C1 segment of cervical spinal cord (tissue), 14 donors: ENCODE measurements at regions not wholly inside any gene's neighbourhood (a gene's known extent, or its start where the extent isn't known, plus 50 kb on each side); places are given as distances from the start of the nearest gene placed in this dataset.

Experiments
- DNase-seq, 14 donors: peaks; one replicate each; lab custom pipeline; 2025; lab: John Stamatoyannopoulos, UW

DNA sequence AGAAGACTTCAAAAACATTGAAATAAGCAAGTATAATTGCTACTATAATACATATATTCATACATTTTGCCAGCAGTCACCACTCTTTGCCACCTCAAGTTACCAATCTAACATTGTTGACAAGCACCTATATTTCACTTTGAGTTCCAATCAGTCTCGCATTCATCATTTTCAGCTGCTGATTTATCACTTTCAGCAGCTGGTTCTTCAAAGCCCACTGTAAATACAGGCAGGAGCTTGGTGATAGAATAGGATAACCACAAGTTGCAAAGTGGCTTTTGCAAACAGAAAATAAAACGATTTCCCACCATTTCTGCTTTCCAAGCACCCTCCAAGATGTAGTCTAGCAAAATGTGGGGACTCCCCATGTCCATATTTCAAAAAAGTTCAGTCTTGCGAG lies 114.2 kb upstream of the ITGA1 start:
- DNase-seq: no peak

DNA sequence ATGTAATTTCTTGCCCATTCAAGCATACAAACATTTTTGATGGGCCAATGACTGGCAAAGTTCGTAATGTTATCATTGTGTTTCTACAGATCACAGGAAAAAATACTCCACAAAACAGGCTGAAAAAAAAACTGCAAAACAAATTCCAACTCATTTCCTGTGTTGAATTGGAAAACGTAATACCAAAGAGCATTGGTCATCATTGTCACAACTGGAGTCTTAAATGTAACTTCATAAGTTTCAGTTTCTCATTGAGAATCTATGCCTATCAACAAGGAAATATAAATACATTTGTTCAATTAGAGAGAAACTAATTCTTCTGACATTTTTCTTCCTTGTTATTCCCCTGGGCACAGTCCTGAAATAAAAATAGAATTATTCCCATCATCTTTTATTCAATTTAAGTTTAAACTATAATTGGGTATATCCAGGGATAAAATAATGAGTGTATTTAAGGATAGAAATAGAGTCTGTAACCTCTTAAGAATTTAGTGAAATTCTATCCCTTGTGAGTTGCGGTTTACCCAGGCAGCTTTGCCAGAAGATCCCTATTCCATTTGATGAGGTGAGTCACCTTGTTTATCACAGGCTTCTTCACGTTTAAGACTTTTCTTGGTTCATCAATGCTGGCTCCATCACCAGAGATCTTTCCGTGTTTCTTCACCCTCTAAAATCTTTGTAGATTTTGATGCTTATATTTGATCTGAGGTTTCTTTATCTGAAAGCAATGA lies 112.7 kb upstream of the ITGA1 start:
- no peak for DNase-seq

GRCh38 chr5:52682492-52682891 lies 105.2 kb upstream of the ITGA1 start:
- DNase-seq: no peak

- DNase-seq: no peak
Measured at GRCh38 chr5:52684051-52684450, 103.7 kb upstream of the ITGA1 start.

DNA sequence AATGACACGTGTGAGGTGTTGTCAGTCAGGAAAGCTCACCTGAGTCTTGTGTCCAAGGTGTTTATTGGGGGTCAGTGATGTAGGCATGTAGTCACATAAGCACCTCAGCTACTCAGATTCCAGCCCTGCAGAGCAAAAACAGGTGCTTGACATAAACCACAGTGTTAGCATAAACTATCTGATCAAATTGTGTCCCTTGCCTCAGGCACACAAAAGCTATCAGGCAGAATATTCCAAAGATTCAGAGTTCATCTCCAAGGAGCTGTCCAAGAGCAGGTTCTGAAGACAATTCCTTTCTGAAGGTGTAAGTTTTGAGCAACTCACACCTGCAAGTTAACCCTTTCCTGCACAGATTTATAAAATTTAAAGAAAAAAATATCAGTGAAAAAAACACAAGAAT lies 102.2 kb upstream of the ITGA1 start:
- no peak for DNase-seq

DNA sequence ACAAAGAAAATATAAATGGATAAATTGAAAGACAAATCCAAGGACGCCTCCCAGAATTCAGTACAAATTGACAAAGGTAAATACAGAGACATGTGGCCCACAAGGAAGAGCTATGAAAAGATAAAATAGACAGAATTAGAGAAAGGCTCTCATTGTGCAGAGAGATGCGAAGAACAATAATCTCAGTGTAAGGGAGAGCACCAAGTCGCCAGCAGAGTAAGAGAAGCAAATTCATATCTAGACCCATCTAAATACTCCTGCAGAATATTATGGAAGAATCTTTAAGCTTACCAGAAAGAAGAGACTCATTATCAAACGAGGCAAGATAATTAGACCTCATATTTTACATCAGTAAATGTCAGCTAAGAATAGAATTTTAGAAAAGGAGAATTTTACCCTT lies 101.7 kb upstream of the ITGA1 start:
- DNase-seq: no peak

- DNase-seq: no peak
Measured at GRCh38 chr5:52690236-52690768, 97.4 kb upstream of the ITGA1 start.

GRCh38 chr5:52692039-52692438 lies 95.7 kb upstream of the ITGA1 start:
- no peak for DNase-seq

- DNase-seq: no peak
Measured at GRCh38 chr5:52692606-52693005, 95.1 kb upstream of the ITGA1 start.

DNA sequence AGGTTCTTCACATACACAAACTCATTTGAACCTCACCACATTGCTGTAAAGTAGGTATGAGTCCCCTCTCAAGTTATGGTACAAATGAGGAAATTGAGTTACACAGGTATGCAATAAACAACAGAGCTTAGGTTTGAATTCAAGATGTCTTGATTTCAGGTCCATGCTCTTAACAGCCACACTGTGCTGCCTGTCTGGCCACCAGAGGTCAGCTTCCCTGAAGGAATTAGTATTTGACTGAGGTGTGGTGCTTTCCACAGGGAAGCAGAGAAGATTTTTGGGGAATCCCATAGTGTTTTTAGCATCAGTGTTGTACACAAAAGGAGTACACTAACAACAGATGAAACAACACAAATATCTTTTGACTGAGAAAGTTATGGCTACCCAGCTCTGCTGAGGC lies 94.4 kb upstream of the ITGA1 start:
- DNase-seq: no peak

- DNase-seq: no peak
Measured at GRCh38 chr5:52693836-52694235, 93.9 kb upstream of the ITGA1 start.

GRCh38 chr5:52694648-52695047 lies 93.1 kb upstream of the ITGA1 start:
- DNase-seq: no peak

DNA sequence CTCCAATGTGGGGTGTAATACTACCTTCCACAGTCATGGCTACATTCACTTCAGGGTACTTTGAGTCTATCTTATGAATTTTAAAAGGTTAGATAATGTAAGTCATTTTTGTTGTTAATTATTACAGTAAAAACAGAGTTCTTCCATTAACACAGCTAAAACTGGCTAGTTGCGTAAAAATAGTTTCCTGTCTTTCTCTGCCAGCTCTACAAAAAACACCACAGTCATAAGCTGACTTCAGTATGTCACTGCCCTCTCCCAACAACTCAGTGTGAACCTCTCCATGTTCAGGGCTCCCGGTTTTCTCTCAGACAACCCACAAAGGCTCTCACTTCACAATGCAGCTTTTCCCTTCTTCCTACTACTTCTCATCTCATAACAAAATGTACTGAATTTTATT lies 84.8 kb upstream of the ITGA1 start:
- no peak for DNase-seq

DNA sequence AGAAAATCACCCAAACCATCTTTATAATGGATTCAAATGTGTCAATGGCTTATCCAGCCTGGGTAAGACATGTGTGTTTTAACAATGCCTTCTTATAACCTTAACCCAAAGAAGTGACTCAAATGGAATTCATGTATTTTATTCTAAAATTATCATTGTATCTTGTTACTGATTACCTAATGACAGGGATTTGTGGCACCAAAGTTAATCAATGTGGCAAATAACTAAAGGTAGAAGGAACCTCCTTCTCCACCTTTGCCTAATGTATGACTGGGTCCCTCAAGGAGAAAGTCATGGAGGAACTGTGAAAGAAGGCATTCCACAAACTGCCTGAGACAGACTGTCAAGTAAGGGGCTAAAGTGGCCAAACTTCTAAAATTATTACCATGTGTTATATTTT lies 84.4 kb upstream of the ITGA1 start:
- no peak for DNase-seq

DNA sequence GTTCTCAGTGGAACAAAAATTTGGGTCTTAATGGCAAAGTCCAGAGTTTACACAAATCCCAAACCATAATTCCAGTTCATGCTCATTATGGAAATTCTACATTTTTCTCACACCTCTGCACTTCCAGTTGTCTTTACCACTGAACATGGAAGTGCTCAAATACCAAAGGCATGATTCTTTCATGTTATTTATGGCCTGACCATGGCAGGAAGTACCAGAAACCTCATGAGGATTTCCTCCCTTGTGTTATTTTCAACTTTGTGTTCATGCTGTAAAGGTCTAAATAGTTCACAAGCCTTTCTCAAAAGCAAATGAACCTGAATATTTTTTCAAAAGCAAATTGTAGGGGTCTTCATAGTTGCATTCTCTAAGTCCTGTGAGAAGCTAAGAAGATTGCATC lies 82.0 kb upstream of the ITGA1 start:
- no peak for DNase-seq

DNA sequence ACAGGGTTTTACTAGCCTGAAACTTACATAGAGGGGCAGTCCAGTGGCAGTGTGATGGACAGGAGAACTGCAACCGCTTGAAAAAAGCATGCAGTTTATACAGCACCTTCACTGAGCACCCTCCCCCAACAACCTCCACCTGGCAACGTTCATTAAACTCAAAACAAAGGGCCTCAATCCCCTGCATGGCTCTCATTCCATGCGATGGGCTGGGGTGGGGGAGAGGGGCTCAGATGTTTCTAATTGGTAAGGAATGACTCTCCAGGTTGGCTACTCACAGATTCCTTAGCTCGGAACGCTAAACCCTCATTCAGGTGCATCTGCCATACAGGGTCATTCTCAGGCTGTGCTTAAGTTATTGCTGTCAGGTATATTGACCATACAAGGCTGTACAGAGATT lies 80.9 kb upstream of the ITGA1 start:
- DNase-seq: no peak

- no peak for DNase-seq
Measured at GRCh38 chr5:52707616-52708015, 80.1 kb upstream of the ITGA1 start.

DNA sequence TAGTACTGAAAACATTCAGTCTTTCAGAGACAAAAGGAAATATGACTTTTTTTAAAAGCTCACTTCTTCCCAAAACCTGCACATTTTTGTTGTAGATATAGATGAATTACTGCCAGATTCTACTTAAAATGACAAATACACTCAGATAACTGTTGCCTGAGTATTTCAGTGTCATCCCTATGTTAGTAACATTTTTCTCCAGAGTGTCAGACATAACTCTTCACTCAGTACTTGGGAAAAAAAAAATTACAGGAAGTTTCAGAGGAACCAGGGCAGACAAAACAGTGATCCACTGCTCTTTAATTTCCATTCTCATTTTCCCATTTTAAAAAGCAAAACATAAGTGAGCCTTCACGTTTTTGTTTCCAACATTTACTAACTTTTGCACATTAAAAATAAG lies 79.3 kb upstream of the ITGA1 start:
- no peak for DNase-seq

GRCh38 chr5:52709167-52709925 lies 78.4 kb upstream of the ITGA1 start:
- no peak for DNase-seq

- no peak for DNase-seq
Measured at GRCh38 chr5:52710310-52710971, 77.3 kb upstream of the ITGA1 start.

DNA sequence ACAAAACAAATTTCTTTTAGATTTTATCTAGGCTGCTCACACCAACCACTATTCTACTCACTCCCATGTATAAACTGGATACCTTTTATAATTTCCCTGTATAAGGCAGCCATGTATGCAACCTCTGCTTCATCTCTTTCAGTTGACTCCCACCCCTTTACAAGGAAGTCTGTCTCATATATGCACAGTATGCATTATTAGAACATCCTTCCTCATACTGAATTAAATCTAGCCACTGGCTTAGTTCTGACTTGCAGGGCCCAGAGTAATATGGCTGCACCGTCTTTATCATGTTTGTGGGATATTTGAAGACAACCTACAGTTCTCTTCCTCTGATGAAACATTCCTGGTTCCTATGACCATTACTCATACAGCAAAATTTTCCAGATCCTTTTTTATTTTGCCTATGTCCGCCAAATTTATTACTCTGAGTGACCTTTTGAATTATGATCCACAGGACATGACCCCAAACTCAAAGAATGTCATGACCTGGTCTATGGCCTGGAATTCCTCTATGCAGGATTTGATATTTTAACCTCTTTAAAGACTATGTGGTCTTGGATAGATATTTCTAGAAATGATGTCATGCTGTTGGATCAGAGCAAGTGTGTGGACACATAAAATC lies 76.6 kb upstream of the ITGA1 start:
- no peak for DNase-seq

- DNase-seq: no peak
Measured at GRCh38 chr5:52712354-52712753, 75.4 kb upstream of the ITGA1 start.
